HG03025 (cell line): ENCODE measurements at regions not wholly inside any gene's neighbourhood (a gene's known extent, or its start where the extent isn't known, plus 50 kb on each side); places are given as distances from the start of the nearest gene placed in this dataset.

Source experiments
- ATAC-seq: cut with Tn5 transposase; IDR thresholded peaks from one replicate; pipeline ENCODE4 v1.9.1; 2021; ENCODE audit warnings: mild to moderate bottlenecking, moderate library complexity; ENCODE audit not compliant: unreplicated experiment, low FRiP score

GRCh38 chr7:36002900-36003299 is 150.2 kb upstream of the EEPD1 start:
- ATAC-seq, result no peak

GRCh38 chr7:36003343-36003742 is 149.7 kb upstream of the EEPD1 start:
- no peak for ATAC-seq

DNA sequence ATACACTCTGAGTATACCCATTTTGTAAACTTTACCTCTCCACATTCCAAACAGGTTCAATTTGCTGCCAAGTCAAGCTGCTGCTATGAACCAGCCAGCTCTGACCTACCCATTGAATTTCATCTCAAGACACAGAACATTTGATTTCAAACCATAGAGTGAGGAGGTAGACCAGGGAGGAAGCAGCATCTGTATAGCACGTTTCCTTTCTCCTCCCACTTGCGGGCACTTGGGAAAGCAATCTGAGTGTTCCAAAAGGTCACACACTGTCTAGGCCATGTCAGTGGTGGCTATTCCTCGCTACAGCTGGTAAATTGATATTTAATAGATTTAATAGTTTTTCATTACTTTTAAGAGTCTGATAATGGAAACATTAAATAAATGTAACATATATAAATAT is 147.8 kb upstream of the EEPD1 start:
- no peak for ATAC-seq

DNA sequence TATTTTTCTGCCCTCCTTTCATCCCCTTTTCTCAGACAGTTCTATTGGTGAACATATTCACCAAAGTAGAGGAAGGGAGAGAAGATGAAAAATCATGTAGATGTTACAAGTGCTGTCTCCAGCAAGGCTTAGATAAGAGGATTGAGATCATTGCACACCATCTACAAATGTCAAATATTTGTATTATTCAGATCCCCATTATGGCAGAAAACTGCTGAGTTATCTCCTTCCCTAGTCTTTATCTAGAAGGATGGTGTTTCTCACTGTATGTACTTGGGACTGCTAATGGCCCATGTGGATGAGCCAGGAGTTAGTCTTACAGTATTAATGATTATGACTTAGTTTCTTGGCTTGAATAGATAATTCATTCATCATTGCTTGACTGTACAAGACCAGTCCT is 147.2 kb upstream of the EEPD1 start:
- ATAC-seq, result no peak

GRCh38 chr7:36006636-36007229 is 146.3 kb upstream of the EEPD1 start:
- no peak for ATAC-seq

- no peak for ATAC-seq
Measured at GRCh38 chr7:36010656-36011587, 142.1 kb upstream of the EEPD1 start.

DNA sequence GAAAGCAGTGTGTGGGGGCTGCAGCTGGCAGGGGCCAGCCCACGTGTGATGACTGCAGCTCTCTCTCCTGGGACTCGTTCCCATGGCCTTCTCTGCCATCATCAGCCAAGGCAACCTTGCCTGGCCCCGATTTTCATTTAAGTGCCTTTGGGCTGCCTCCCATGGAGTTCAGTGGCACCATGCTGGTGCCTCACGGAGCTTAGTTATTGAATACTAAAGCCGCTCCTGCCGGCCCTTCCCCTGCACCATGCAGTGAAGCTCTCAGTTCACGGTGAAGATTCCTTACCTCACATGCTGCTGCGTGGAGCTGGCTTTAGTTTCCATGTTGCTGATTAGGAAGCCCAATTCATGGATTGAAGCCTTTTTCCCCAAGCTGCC is 141.5 kb upstream of the EEPD1 start:
- ATAC-seq, result no peak

- ATAC-seq, result no peak
Measured at GRCh38 chr7:36013246-36014014, 139.6 kb upstream of the EEPD1 start.

DNA sequence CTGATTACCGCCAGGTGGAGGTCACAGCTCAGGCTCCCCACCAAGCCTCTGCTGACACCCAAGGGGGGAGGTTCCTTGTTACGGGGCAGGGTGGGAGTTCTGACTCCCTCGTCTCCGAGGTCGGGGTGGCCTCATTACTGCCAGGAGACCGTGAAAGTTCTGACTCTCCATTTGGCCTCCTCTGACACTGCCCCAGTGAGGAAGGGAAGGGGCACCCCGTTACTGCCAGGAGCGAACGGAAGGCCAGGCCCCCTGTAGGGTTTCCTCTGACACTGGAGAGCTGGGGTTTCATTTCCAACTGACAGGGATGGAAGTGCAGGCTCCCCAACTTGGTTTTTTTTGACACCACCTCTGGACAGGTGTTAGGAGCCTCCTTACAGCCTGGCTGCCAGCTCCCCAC is 138.1 kb upstream of the EEPD1 start:
- no peak for ATAC-seq

- ATAC-seq, result no peak
Measured at GRCh38 chr7:36015733-36016132, 137.3 kb upstream of the EEPD1 start.

- no peak for ATAC-seq
Measured at GRCh38 chr7:36016648-36017047, 136.4 kb upstream of the EEPD1 start.

DNA sequence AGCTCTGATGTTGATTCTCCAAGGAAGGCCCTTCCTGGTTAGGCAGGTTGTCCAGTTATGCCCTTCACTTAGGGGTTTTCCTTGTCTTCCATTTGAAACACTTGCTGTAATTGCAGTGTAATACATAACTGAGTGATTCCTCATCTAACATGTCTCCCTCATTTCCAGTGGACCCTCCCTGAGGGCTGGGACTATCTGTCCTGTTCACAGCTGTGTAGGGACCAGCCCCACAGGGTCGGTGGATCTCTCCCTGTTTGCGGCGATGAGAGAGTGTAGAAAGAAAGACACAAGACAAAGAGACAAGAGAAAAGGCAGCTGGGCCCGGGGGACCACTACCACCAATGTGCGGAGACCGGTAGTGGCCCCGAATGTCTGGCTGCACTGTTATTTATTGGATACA is 135.9 kb upstream of the EEPD1 start:
- no peak for ATAC-seq

- no peak for ATAC-seq
Measured at GRCh38 chr7:36018816-36019484, 134.1 kb upstream of the EEPD1 start.

DNA sequence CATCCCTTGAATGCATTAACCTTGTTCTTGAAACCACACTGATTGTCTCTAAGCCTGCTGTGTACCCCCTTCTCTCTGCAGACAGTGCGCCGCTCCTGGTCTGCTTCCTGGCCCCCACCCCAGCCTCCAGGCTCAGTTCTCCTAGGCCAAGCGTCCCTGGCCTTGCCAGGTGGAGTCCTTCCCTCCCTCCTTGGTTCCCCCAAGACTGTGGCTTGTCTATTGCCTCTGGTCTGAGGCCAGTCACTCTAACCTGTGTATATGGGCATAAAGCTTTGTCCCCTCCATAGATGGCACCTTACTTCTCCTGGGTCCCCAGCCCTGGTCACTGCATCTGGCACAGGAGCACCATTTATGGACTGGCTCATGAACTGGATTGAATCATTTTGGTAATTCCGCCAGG is 133.5 kb upstream of the EEPD1 start:
- ATAC-seq, result no peak

DNA sequence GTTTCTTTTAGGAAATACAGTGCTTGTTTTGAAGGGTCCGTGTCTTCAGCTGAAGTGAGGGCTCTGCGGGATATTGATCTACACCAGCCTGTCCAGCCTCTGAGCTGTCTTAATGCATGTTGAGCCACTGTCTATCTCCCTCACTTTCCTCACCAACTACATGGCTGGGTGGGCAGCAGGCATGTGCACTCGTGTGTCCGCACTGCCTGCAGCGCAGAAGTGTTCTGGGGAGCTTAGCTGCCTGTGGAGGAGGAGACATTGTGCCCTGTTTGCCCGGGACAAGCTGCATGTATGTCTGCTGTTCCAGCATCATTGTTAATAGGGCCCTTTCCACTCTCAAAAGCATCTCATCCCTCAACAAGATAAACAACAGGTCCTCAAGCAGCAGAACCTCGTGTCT is 133.1 kb upstream of the EEPD1 start:
- ATAC-seq, result no peak

DNA sequence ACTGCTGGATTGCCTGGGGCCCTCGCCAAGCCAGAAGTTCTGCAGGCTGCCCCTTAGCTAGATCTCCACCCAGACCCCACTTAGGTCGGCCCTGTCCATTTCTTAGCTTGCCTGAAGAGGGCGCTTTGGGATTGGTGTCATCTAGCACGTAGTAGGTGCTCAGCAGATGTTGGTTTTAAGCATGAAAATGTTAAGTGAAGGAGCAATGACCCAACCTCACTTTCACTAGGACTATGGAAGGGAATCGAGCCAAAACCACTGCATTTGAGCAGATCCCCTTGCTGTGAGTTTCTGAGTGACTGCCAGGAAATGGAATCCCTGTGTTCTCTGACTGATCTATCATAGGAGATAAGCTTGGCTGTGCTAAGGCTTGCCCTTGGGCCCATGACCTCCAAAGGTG is 131.7 kb upstream of the EEPD1 start:
- no peak for ATAC-seq

- no peak for ATAC-seq
Measured at GRCh38 chr7:36021917-36022550, 131.0 kb upstream of the EEPD1 start.

- no peak for ATAC-seq
Measured at GRCh38 chr7:36023033-36023560, 130.0 kb upstream of the EEPD1 start.

DNA sequence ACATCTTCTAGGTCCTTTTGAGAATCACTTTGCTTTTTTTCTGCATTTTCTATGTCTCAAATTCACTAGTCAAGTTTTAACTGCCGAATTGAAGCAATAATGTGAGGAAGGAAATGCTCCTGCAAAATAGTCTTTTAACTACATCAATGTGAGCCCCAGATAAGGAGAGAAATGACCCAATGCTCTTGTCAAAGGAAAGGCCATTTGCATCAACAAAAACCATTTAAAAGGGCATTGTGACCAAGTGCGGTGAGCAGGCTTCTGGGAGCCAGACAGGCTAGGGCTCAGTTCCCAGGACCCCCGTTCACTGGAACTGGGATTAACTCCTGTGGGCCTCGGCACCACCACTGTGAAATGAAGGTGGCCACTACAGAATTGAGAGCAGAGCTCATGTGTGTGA is 127.9 kb upstream of the EEPD1 start:
- ATAC-seq, result no peak

DNA sequence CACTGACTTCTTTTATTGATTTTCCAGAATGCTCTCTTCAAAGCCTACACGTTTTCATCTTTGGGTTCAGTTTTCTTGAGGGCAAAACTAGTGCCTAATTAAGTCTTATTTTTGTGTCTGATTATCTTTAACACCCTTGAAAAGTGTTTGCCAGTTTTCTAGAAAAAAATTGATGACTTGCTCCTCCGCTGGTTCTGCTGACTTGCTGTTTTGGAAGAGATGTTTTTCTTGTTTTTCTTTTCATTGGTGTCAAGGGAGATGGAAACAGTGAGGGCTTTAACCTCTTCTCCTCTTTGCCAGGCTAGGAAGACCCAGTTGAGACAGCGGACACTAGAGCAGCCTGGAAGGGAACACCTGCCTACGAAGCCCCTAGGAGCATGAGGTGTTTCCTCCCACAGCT is 123.7 kb upstream of the EEPD1 start:
- no peak for ATAC-seq
